Endothelial cell of umbilical vein (primary cell): ENCODE measurements at regions not wholly inside any gene's neighbourhood (a gene's known extent, or its start where the extent isn't known, plus 50 kb on each side); places are given as distances from the start of the nearest gene placed in this dataset.
"Not testable (repeated sequence)": the region's sequence is repeated elsewhere in the genome, so short reads cannot be mapped to it uniquely, and the experiment has no call there.

ENCODE experiments used
- BruUV-seq: library from RNA; stranded (reverse); fragments of 400-500 nt; replicated peaks from 2 replicates; lab custom pipeline; 2021; lab: Mats Ljungman, UMichigan
- CTCF ChIA-PET: fragments of 300-600, 350-600 bp; sonication (Branson Sonifier 250); formaldehyde crosslinking; loops from one replicate; lab custom pipeline; 2021; ENCODE audit warnings: antibody characterized with exemption, inconsistent platforms; lab: Charles Lee
- POLR2A ChIA-PET: fragments of 300-600, 350-600 bp; sonication (Branson Sonifier 250); formaldehyde crosslinking; loops from one replicate; lab custom pipeline; 2021; ENCODE audit warnings: antibody characterized with exemption, inconsistent platforms; lab: Charles Lee
- DNase-seq: peaks from one replicate; pipeline ENCODE4 v3.0.0-alpha.2; 2011; ENCODE audit warnings: low read depth, low spot score
- FAIRE-seq: peaks from 2 replicates; lab custom pipeline; 2011; peaks lifted over from hg19 to GRCh38; lab: Jason Lieb, UNC
- H2AFZ ChIP-seq: 2 replicates; pipeline ENCODE4 v1.6.0; 2012; ENCODE audit warnings: low read depth, low read length, control low read depth, inconsistent platforms
- H3K27ac ChIP-seq: 2 replicates; pipeline ENCODE4 v1.5.1; 2011; ENCODE audit warnings: low read depth, mild to moderate bottlenecking, control low read depth, low read length, moderate library complexity; ENCODE audit not compliant: insufficient read depth
- H3K27me3 ChIP-seq, 2 experiments: 2 replicates each; pipeline versions ENCODE4 v1.6.0 to v1.6.1; 2011; ENCODE audit warnings: low read length in 2 of 2, mixed read lengths in 1 of 2; ENCODE audit not compliant: control insufficient read depth in 2 of 2, insufficient read depth in 2 of 2
- H3K36me3 ChIP-seq, 2 experiments: 2 replicates in 1 of 2; 3 replicates in 1 of 2; pipeline ENCODE4 v1.5.1; 2011; ENCODE audit warnings: low read length in 2 of 2, mild to moderate bottlenecking in 1 of 2, moderate library complexity in 1 of 2; ENCODE audit not compliant: control insufficient read depth in 2 of 2, insufficient read depth in 2 of 2; ENCODE audit errors: extremely low read depth in 1 of 2
- H3K4me1 ChIP-seq: 3 replicates; pipeline ENCODE4 v1.5.1; 2011; ENCODE audit warnings: mild to moderate bottlenecking, low read length; ENCODE audit not compliant: control insufficient read depth, insufficient read depth; ENCODE audit errors: extremely low read depth
- H3K4me2 ChIP-seq: 2 replicates; pipeline ENCODE4 v1.6.1; 2011; ENCODE audit warnings: low read length, control low read depth, mixed read lengths; ENCODE audit not compliant: insufficient read depth
- H3K4me3 ChIP-seq, 3 experiments: fragments of 200-600 bp in 1 of 3; sonication (generic), shearing (Covaris generic) in 1 of 3; replicated peaks in 1 of 3; 2 replicates each; pipeline ENCODE4 v1.5.1; 2011 to 2016; ENCODE audit warnings: control low read depth in 3 of 3, low read length in 3 of 3, mild to moderate bottlenecking in 2 of 3, inconsistent platforms in 1 of 3, low read depth in 1 of 3, moderate library complexity in 1 of 3; ENCODE audit not compliant: insufficient read depth in 1 of 3
- H3K79me2 ChIP-seq: 2 replicates; pipeline ENCODE4 v1.6.0; 2012; ENCODE audit warnings: low read length, inconsistent platforms; ENCODE audit not compliant: control insufficient read depth, insufficient read depth
- H3K9ac ChIP-seq: replicated peaks from 2 replicates; pipeline ENCODE3; 2011; ENCODE audit warnings: low read length, control low read depth; ENCODE audit not compliant: insufficient read depth; ENCODE audit errors: extremely low read depth
- H3K9me1 ChIP-seq: replicated peaks from 3 replicates; pipeline ENCODE4 v1.6.0; 2011; ENCODE audit warnings: mild to moderate bottlenecking, low read length; ENCODE audit not compliant: control insufficient read depth, insufficient read depth; ENCODE audit errors: extremely low read depth
- H3K9me3 ChIP-seq: replicated peaks from 2 replicates; pipeline ENCODE4 v1.5.1; 2012; ENCODE audit warnings: low read length, inconsistent platforms; ENCODE audit not compliant: control insufficient read depth, insufficient read depth
- H4K20me1 ChIP-seq: replicated peaks from 2 replicates; pipeline ENCODE3; 2011; ENCODE audit warnings: mild to moderate bottlenecking, low read length; ENCODE audit not compliant: control insufficient read depth, insufficient read depth; ENCODE audit errors: extremely low read depth
- CTCF ChIP-seq, 2 donors: IDR thresholded peaks; 1 replicate in 1 of 2; 2 replicates in 1 of 2; pipeline ENCODE4 v1.5.1; 2011; ENCODE audit warnings: low read length in 2 of 2, mild to moderate bottlenecking in 2 of 2, moderate library complexity in 2 of 2, control low read depth in 1 of 2, inconsistent platforms in 1 of 2, low read depth in 1 of 2; ENCODE audit not compliant: insufficient read depth in 1 of 2; ENCODE audit errors: extremely low read depth in 1 of 2
- EZH2 ChIP-seq: IDR thresholded peaks from 2 replicates; pipeline ENCODE4 v1.6.1; 2012; ENCODE audit warnings: borderline replicate concordance, low read depth, mild to moderate bottlenecking, moderate library complexity, low read length, inconsistent platforms; ENCODE audit not compliant: severe bottlenecking
- FOS ChIP-seq: IDR thresholded peaks from 2 replicates; pipeline ENCODE4 v1.6.1; 2011; ENCODE audit warnings: mild to moderate bottlenecking, low read length, moderate library complexity, borderline replicate concordance; ENCODE audit not compliant: insufficient read depth
- GATA2 ChIP-seq: IDR thresholded peaks from 2 replicates; pipeline ENCODE4 v1.7.0; 2011; ENCODE audit warnings: low read depth, mild to moderate bottlenecking, moderate library complexity, mixed read lengths, low read length; ENCODE audit not compliant: insufficient read length, insufficient read depth
- JUN ChIP-seq: IDR thresholded peaks from 2 replicates; pipeline ENCODE4 v1.6.1; 2011; ENCODE audit warnings: borderline replicate concordance, low read depth; ENCODE audit not compliant: insufficient read length, insufficient read depth
- MAX ChIP-seq: IDR thresholded peaks from 2 replicates; pipeline ENCODE4 v1.6.1; 2011; ENCODE audit not compliant: insufficient read depth, insufficient read length
- MYC ChIP-seq: IDR thresholded peaks from one replicate; pipeline ENCODE4 v1.6.1; 2011; ENCODE audit warnings: mild to moderate bottlenecking, low read depth, low read length
- POLR2A ChIP-seq: IDR thresholded peaks from 2 replicates; pipeline ENCODE4 v1.6.1; 2012; ENCODE audit warnings: low read depth, mild to moderate bottlenecking, control low read depth, low read length
- POLR2AphosphoS5 ChIP-seq: IDR thresholded peaks from 2 replicates; pipeline ENCODE4 v1.6.1; 2012; ENCODE audit warnings: low read depth, mild to moderate bottlenecking, control low read depth, low read length, moderate library complexity; ENCODE audit not compliant: insufficient read depth
- dilution Hi-C: fragments of 300-500 bp; cut with MboI; formaldehyde crosslinking; loops from one replicate; pipeline ENCODE4 v1.15.0; 2019; ENCODE audit warnings: low sequenced_read_pairs; ENCODE audit not compliant: extremely low pct_ligation_motif_present
- intact Hi-C: fragments of 100-400 bp; cut with micrococcal nuclease; formaldehyde crosslinking; loops from one replicate; pipeline ENCODE4 v1.10.0; 2022

GRCh38 chr16:35798885-35799426 is 2339.5 kb downstream of the TP53TG3F start:
- TF ChIP-seq FOS, result no peak
- no peak for TF ChIP-seq GATA2
- TF ChIP-seq JUN, result no peak
- no peak for TF ChIP-seq MYC
- TF ChIP-seq EZH2, result no peak
- TF ChIP-seq MAX, result no peak
- no peak for TF ChIP-seq POLR2AphosphoS5
- no peak for TF ChIP-seq POLR2A
- TF ChIP-seq CTCF (IDR thresholded peaks at IDR 0.05; ENCODE audit: extremely low read depth in 1 of 2, insufficient read depth in 1 of 2, low read depth in 1 of 2, low read length in 2 of 2), result no peak
- ChIA-PET POLR2A (no interaction called here), CTCF (no interaction called here)
- Histone ChIP-seq H3K4me1 (no peaks in the 10 kb centered on the region), H3K4me2 (no peak overlapping the region), H3K9ac (no peak overlapping the region), H3K9me1 (no peaks in the 10 kb centered on the region), H3K79me2 (no peaks in the 10 kb centered on the region), H3K4me3 (no peak overlapping the region), H3K9me3 (peaks cover 2% of the 10 kb centered on the region), H3K27ac (no peak overlapping the region), H4K20me1 (no peaks in the 10 kb centered on the region), H2AFZ (no peak overlapping the region), H3K27me3 (no peaks in the 10 kb centered on the region), H3K36me3 (no peaks in the 10 kb centered on the region)
- BruUV-seq, result no TSS peak
- dilution Hi-C loops, result no loop called here
- FAIRE-seq (no peak), DNase-seq (no peak)
- intact Hi-C loops, result no loop called here

GRCh38 chr16:35804465-35804864 is 2345.1 kb downstream of the TP53TG3F start:
- H3K27me3 ChIP-seq, H3K79me2 ChIP-seq, H2AFZ ChIP-seq, BruUV-seq, H3K9me3 ChIP-seq, H3K9me1 ChIP-seq, POLR2A ChIA-PET, H4K20me1 ChIP-seq, intact Hi-C loops, FAIRE-seq, H3K4me3 ChIP-seq, H3K36me3 ChIP-seq, dilution Hi-C loops, H3K4me1 ChIP-seq, DNase-seq, H3K9ac ChIP-seq, CTCF ChIA-PET, H3K4me2 ChIP-seq, H3K27ac ChIP-seq: not testable (repeated sequence)
